GM12878 (cell line): ENCODE measurements at regions not wholly inside any gene's neighbourhood (a gene's known extent, or its start where the extent isn't known, plus 50 kb on each side); places are given as distances from the start of the nearest gene placed in this dataset.
A peak's percentile ranks its signal among the peaks of the same experiment; 100 is the strongest.

Source experiments
- BCLAF1 ChIP-seq: fragments of 450-650 bp; IDR thresholded peaks from 2 replicates; pipeline ENCODE4 v1.6.1; 2017; ENCODE audit warnings: antibody characterized with exemption, mild to moderate bottlenecking, moderate library complexity
- CREM ChIP-seq: IDR thresholded peaks from 2 replicates; pipeline ENCODE4 v1.6.1; 2014; ENCODE audit warnings: antibody characterized with exemption, low read depth
- EED ChIP-seq: sonication (generic); IDR thresholded peaks from 2 replicates; pipeline ENCODE4 v1.6.1; 2016; ENCODE audit warnings: antibody characterized with exemption, low read depth
- EP300 ChIP-seq, 2 experiments: fragments of 150-350 bp in 1 of 2; IDR thresholded peaks; 2 replicates each; pipeline ENCODE4 v1.6.1; 2011 to 2012; ENCODE audit warnings: low read depth in 2 of 2, low read length in 2 of 2, borderline replicate concordance in 1 of 2, improper control_type of control experiment in 1 of 2, inconsistent platforms in 1 of 2; ENCODE audit not compliant: control insufficient read depth in 1 of 2
- IRF3 ChIP-seq: fragments of 450-650 bp; IDR thresholded peaks from 2 replicates; pipeline ENCODE4 v1.6.1; 2014; ENCODE audit warnings: mild to moderate bottlenecking
- NFYA ChIP-seq: IDR thresholded peaks from 2 replicates; pipeline ENCODE4 v1.6.1; 2011; ENCODE audit warnings: low read depth, mild to moderate bottlenecking, low read length, improper control_type of control experiment, borderline replicate concordance
- NR2F1 ChIP-seq: fragments of 450-650 bp; conservative IDR thresholded peaks from 2 replicates; pipeline ENCODE4 v1.6.1; 2017; ENCODE audit warnings: mild to moderate bottlenecking
- RFX5 ChIP-seq: IDR thresholded peaks from 2 replicates; pipeline ENCODE4 v1.6.1; 2011; ENCODE audit warnings: low read depth, low read length, improper control_type of control experiment
- SP1 ChIP-seq: IDR thresholded peaks from one replicate; pipeline ENCODE4 v1.6.1; 2011; ENCODE audit warnings: low read depth, low read length
- ZNF622 ChIP-seq: fragments of 450-650 bp; IDR thresholded peaks from 2 replicates; pipeline ENCODE4 v1.6.1; 2017; ENCODE audit warnings: mild to moderate bottlenecking, inconsistent platforms
- TF ChIP-seq, protein P1 (sequence below): IDR thresholded peaks from 2 replicates; pipeline ENCODE4 v1.6.1; 2011; ENCODE audit warnings: low read depth, mild to moderate bottlenecking, low read length, moderate library complexity, borderline replicate concordance; ENCODE audit errors: extremely low read depth
- TF ChIP-seq, protein P2 (sequence below): fragments of 150-350 bp; IDR thresholded peaks from 2 replicates; pipeline ENCODE4 v1.6.1; 2016; ENCODE audit warnings: low read depth, low read length
- TF ChIP-seq, protein P3 (sequence below): fragments of 450-650 bp; IDR thresholded peaks from 2 replicates; pipeline ENCODE4 v1.6.1; 2016; ENCODE audit warnings: mild to moderate bottlenecking
- TF ChIP-seq, protein P4 (sequence below): fragments of 450-650 bp; IDR thresholded peaks from 2 replicates; pipeline ENCODE4 v1.6.1; 2017; ENCODE audit warnings: mild to moderate bottlenecking, moderate library complexity

GRCh38 chr7:106717955-106718871 lies 57.3 kb upstream of the CCDC71L start (continued):
- no peak for TF ChIP-seq ZNF622
- TF ChIP-seq, protein P1, sequence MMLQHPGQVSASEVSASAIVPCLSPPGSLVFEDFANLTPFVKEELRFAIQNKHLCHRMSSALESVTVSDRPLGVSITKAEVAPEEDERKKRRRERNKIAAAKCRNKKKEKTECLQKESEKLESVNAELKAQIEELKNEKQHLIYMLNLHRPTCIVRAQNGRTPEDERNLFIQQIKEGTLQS: no peak
- TF ChIP-seq, protein P2, sequence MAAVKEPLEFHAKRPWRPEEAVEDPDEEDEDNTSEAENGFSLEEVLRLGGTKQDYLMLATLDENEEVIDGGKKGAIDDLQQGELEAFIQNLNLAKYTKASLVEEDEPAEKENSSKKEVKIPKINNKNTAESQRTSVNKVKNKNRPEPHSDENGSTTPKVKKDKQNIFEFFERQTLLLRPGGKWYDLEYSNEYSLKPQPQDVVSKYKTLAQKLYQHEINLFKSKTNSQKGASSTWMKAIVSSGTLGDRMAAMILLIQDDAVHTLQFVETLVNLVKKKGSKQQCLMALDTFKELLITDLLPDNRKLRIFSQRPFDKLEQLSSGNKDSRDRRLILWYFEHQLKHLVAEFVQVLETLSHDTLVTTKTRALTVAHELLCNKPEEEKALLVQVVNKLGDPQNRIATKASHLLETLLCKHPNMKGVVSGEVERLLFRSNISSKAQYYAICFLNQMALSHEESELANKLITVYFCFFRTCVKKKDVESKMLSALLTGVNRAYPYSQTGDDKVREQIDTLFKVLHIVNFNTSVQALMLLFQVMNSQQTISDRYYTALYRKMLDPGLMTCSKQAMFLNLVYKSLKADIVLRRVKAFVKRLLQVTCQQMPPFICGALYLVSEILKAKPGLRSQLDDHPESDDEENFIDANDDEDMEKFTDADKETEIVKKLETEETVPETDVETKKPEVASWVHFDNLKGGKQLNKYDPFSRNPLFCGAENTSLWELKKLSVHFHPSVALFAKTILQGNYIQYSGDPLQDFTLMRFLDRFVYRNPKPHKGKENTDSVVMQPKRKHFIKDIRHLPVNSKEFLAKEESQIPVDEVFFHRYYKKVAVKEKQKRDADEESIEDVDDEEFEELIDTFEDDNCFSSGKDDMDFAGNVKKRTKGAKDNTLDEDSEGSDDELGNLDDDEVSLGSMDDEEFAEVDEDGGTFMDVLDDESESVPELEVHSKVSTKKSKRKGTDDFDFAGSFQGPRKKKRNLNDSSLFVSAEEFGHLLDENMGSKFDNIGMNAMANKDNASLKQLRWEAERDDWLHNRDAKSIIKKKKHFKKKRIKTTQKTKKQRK: no peak
- peak; percentile 63 for TF ChIP-seq NR2F1
- TF ChIP-seq, protein P3, sequence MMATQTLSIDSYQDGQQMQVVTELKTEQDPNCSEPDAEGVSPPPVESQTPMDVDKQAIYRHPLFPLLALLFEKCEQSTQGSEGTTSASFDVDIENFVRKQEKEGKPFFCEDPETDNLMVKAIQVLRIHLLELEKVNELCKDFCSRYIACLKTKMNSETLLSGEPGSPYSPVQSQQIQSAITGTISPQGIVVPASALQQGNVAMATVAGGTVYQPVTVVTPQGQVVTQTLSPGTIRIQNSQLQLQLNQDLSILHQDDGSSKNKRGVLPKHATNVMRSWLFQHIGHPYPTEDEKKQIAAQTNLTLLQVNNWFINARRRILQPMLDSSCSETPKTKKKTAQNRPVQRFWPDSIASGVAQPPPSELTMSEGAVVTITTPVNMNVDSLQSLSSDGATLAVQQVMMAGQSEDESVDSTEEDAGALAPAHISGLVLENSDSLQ: no peak
- TF ChIP-seq CREM: peak; percentile 72; the same call in 1 of the 2 replicates
- TF ChIP-seq EED: no peak
- TF ChIP-seq, protein P4, sequence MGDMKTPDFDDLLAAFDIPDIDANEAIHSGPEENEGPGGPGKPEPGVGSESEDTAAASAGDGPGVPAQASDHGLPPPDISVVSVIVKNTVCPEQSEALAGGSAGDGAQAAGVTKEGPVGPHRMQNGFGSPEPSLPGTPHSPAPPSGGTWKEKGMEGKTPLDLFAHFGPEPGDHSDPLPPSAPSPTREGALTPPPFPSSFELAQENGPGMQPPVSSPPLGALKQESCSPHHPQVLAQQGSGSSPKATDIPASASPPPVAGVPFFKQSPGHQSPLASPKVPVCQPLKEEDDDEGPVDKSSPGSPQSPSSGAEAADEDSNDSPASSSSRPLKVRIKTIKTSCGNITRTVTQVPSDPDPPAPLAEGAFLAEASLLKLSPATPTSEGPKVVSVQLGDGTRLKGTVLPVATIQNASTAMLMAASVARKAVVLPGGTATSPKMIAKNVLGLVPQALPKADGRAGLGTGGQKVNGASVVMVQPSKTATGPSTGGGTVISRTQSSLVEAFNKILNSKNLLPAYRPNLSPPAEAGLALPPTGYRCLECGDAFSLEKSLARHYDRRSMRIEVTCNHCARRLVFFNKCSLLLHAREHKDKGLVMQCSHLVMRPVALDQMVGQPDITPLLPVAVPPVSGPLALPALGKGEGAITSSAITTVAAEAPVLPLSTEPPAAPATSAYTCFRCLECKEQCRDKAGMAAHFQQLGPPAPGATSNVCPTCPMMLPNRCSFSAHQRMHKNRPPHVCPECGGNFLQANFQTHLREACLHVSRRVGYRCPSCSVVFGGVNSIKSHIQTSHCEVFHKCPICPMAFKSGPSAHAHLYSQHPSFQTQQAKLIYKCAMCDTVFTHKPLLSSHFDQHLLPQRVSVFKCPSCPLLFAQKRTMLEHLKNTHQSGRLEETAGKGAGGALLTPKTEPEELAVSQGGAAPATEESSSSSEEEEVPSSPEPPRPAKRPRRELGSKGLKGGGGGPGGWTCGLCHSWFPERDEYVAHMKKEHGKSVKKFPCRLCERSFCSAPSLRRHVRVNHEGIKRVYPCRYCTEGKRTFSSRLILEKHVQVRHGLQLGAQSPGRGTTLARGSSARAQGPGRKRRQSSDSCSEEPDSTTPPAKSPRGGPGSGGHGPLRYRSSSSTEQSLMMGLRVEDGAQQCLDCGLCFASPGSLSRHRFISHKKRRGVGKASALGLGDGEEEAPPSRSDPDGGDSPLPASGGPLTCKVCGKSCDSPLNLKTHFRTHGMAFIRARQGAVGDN: no peak
- TF ChIP-seq EP300 (IDR thresholded peaks at IDR 0.05; ENCODE audit: borderline replicate concordance in 1 of 2, control insufficient read depth in 1 of 2, low read depth in 2 of 2, low read length in 2 of 2): peak; percentile 68 to 87; a peak in 3 of 4 replicates
- TF ChIP-seq BCLAF1: no peak
- no peak for TF ChIP-seq IRF3
- no peak for TF ChIP-seq NFYA
- TF ChIP-seq SP1: peak; percentile 84
- no peak for TF ChIP-seq RFX5
